ENCODE measurements at regions not wholly inside any gene's neighbourhood (a gene's known extent, or its start where the extent isn't known, plus 50 kb on each side); places are given as distances from the start of the nearest gene placed in this dataset.

DNA sequence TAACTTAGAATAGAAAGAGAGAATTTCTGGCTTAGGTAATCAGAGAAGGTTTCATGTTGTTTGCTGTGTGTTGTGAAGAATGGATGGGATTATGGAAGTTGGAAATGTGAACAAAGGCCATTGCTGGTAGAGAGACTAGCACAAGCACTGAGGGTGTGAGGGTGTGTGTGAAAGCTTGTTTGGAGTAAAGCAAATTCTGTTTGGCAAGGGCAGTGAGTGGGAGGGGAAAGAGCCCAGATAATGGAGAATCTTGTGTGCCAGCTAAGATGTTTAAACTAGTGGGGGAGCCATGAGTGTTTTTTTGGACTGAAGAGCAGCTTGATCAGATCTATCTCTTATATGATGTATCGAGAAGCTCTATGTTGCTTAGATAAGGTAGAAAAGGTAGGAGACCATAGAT lies 107.1 kb downstream of the DISP1 start:
- no peaks in the 10 kb centered on the region for H3F3A ChIP-seq (ENCODE audit: low read depth)
- H3K4me2 ChIP-seq (ENCODE audit: low read depth, low read length, poor library complexity, severe bottlenecking), result no peak overlapping the region

DNA sequence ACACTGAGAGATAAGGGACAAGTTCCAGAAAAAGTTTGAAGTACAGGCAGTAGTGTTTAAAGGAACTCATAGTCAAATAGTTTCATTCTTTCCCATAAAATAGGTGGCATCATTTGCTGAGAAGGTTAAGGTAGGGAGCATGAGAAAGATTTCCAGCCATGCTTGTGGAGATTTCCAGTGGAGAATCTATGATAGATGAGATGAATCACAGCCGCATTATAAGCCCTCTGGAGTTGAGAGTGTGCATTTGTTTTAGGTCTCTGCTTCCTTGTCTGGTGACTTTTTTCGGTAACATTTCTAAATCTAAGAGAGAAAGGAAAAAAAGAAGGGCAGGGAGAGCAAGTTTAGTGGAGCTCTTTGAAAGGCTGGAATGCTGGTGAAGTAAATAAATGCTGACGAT lies 108.7 kb downstream of the DISP1 start:
- Histone ChIP-seq H3F3A (ENCODE audit: low read depth) (no peaks in the 10 kb centered on the region), H3K4me1 (ENCODE audit: insufficient read depth, low read length, poor library complexity, severe bottlenecking) (no peaks in the 10 kb centered on the region), H3K9ac (ENCODE audit: low read depth, low read length, poor library complexity, severe bottlenecking) (no peak overlapping the region), H3K79me2 (ENCODE audit: insufficient read depth, low read length) (no peaks in the 10 kb centered on the region), H3K36me3 (ENCODE audit: insufficient read depth, low read length) (no peaks in the 10 kb centered on the region), H3K9me2 (replicated peaks; ENCODE audit: low read depth, low read length) (no peaks in the 10 kb centered on the region), H3K27me3 (ENCODE audit: insufficient read depth, low read length, poor library complexity, severe bottlenecking) (no peaks in the 10 kb centered on the region), H2AFZ (ENCODE audit: low read length) (no peak overlapping the region), H3K4me3 (ENCODE audit: low read length, poor library complexity, severe bottlenecking) (no peak overlapping the region), H4K20me1 (ENCODE audit: insufficient read depth, low read length, poor library complexity, severe bottlenecking) (no peaks in the 10 kb centered on the region), H3K4me2 (ENCODE audit: low read depth, low read length, poor library complexity, severe bottlenecking) (no peak overlapping the region), H3K9me3 (ENCODE audit: insufficient read depth, low read depth, low read length) (no peaks in the 10 kb centered on the region)
- no peak for TF ChIP-seq EZH2phosphoT487 (IDR thresholded peaks at IDR 0.05; ENCODE audit: borderline replicate concordance)
- TF ChIP-seq, protein P1, sequence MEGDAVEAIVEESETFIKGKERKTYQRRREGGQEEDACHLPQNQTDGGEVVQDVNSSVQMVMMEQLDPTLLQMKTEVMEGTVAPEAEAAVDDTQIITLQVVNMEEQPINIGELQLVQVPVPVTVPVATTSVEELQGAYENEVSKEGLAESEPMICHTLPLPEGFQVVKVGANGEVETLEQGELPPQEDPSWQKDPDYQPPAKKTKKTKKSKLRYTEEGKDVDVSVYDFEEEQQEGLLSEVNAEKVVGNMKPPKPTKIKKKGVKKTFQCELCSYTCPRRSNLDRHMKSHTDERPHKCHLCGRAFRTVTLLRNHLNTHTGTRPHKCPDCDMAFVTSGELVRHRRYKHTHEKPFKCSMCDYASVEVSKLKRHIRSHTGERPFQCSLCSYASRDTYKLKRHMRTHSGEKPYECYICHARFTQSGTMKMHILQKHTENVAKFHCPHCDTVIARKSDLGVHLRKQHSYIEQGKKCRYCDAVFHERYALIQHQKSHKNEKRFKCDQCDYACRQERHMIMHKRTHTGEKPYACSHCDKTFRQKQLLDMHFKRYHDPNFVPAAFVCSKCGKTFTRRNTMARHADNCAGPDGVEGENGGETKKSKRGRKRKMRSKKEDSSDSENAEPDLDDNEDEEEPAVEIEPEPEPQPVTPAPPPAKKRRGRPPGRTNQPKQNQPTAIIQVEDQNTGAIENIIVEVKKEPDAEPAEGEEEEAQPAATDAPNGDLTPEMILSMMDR (conservative IDR thresholded peaks at IDR 0.05; ENCODE audit: low read length), result no peak

More for the DNA sequence above, 107.1 kb downstream of the DISP1 start:
- H3K9ac ChIP-seq (ENCODE audit: low read depth, low read length, poor library complexity, severe bottlenecking), result no peak overlapping the region
- H3K79me2 ChIP-seq (ENCODE audit: insufficient read depth, low read length), result no peaks in the 10 kb centered on the region
- no peaks in the 10 kb centered on the region for H3K4me1 ChIP-seq (ENCODE audit: insufficient read depth, low read length, poor library complexity, severe bottlenecking)
- H3K36me3 ChIP-seq (ENCODE audit: insufficient read depth, low read length), result no peaks in the 10 kb centered on the region
- no peak for TF ChIP-seq EZH2phosphoT487 (IDR thresholded peaks at IDR 0.05; ENCODE audit: borderline replicate concordance)
- TF ChIP-seq, protein P1 (conservative IDR thresholded peaks at IDR 0.05; ENCODE audit: low read length), result no peak
- no peaks in the 10 kb centered on the region; the same call in 1 of the 2 replicates for H3K9me3 ChIP-seq (ENCODE audit: insufficient read depth, low read depth, low read length)
- H3K4me3 ChIP-seq (ENCODE audit: low read length, poor library complexity, severe bottlenecking), result no peak overlapping the region
- H4K20me1 ChIP-seq (ENCODE audit: insufficient read depth, low read length, poor library complexity, severe bottlenecking), result no peaks in the 10 kb centered on the region
- H2AFZ ChIP-seq (ENCODE audit: low read length), result no peak overlapping the region
- H3K9me2 ChIP-seq (replicated peaks; ENCODE audit: low read depth, low read length), result no peaks in the 10 kb centered on the region
- H3K27me3 ChIP-seq (ENCODE audit: insufficient read depth, low read length, poor library complexity, severe bottlenecking), result no peaks in the 10 kb centered on the region

DNA sequence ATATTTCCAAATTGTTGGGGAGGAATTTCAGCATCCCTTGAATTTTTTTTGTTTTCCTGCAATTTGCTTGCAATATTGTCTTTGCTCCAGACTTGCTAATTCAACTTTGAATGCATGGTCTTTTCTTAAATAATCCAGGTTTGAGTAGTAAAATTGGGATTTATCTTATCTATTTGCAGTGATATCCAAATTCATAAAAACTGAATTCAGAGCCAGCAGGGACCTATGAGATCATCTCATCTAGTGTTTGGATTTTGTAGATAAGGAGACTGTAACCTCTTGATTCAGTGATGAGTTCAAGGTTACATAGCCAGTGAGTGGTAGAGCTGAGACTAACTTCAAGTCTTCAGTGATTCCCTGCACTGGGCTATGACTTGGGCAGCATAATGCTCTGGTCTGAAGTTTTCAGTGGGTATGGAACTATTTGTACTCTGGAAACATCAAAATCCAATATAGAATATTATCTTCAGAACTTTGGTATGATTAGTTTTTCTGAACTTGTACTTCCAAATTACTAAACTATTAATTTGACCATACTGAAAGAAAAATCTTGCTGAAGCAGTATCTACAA lies 109.4 kb downstream of the DISP1 start:
- Histone ChIP-seq H3F3A (ENCODE audit: low read depth) (no peaks in the 10 kb centered on the region), H2AFZ (ENCODE audit: low read length) (no peak overlapping the region), H3K9me3 (ENCODE audit: insufficient read depth, low read depth, low read length) (no peaks in the 10 kb centered on the region), H4K20me1 (ENCODE audit: insufficient read depth, low read length, poor library complexity, severe bottlenecking) (no peaks in the 10 kb centered on the region), H3K4me2 (ENCODE audit: low read depth, low read length, poor library complexity, severe bottlenecking) (no peak overlapping the region), H3K79me2 (ENCODE audit: insufficient read depth, low read length) (no peaks in the 10 kb centered on the region), H3K9ac (ENCODE audit: low read depth, low read length, poor library complexity, severe bottlenecking) (no peak overlapping the region), H3K9me2 (replicated peaks; ENCODE audit: low read depth, low read length) (no peaks in the 10 kb centered on the region), H3K27me3 (ENCODE audit: insufficient read depth, low read length, poor library complexity, severe bottlenecking) (no peaks in the 10 kb centered on the region), H3K4me3 (ENCODE audit: low read length, poor library complexity, severe bottlenecking) (no peak overlapping the region), H3K4me1 (ENCODE audit: insufficient read depth, low read length, poor library complexity, severe bottlenecking) (no peaks in the 10 kb centered on the region), H3K36me3 (ENCODE audit: insufficient read depth, low read length) (no peaks in the 10 kb centered on the region)
- TF ChIP-seq, protein P1 (conservative IDR thresholded peaks at IDR 0.05; ENCODE audit: low read length), result no peak
- no peak for TF ChIP-seq EZH2phosphoT487 (IDR thresholded peaks at IDR 0.05; ENCODE audit: borderline replicate concordance)

Measured in Loucy (cell line).